HUES48 (cell line): ENCODE measurements at regions not wholly inside any gene's neighbourhood (a gene's known extent, or its start where the extent isn't known, plus 50 kb on each side); places are given as distances from the start of the nearest gene placed in this dataset.
"Not testable (repeated sequence)": the region's sequence is repeated elsewhere in the genome, so short reads cannot be mapped to it uniquely, and the experiment has no call there.

Experiments
- H3K27ac ChIP-seq: one replicate; pipeline ENCODE4 v1.7.0; 2013; ENCODE audit warnings: low read depth, low read length, inconsistent platforms
- H3K27me3 ChIP-seq: 2 replicates; pipeline ENCODE4 v1.6.1; 2013; ENCODE audit warnings: mild to moderate bottlenecking, low read length; ENCODE audit not compliant: control insufficient read depth, insufficient read depth
- H3K36me3 ChIP-seq: 2 replicates; pipeline ENCODE4 v1.6.1; 2013; ENCODE audit warnings: low read length; ENCODE audit not compliant: control insufficient read depth, insufficient read depth
- H3K4me1 ChIP-seq: 2 replicates; pipeline ENCODE4 v1.6.1; 2013; ENCODE audit warnings: mild to moderate bottlenecking, low read length; ENCODE audit not compliant: control insufficient read depth, insufficient read depth
- H3K4me3 ChIP-seq: 2 replicates; pipeline ENCODE4 v1.5.1; 2013; ENCODE audit warnings: mild to moderate bottlenecking, low read depth, low read length
- H3K9ac ChIP-seq: 2 replicates; pipeline ENCODE4 v1.6.1; 2013; ENCODE audit warnings: mild to moderate bottlenecking, low read depth, low read length, moderate library complexity
- H3K9me3 ChIP-seq: 2 replicates; pipeline ENCODE4 v1.6.1; 2013; ENCODE audit warnings: low read length; ENCODE audit not compliant: control insufficient read depth, insufficient read depth

- not testable (repeated sequence) for H3K9ac ChIP-seq, H3K36me3 ChIP-seq, H3K4me1 ChIP-seq, H3K4me3 ChIP-seq, H3K27ac ChIP-seq, H3K27me3 ChIP-seq, H3K9me3 ChIP-seq
Observed at GRCh38 chr21:25531538-25532250, 75.6 kb downstream of the MRPL39 start.

- Histone ChIP-seq H3K9ac (no peak overlapping the region), H3K27ac (no peak overlapping the region), H3K27me3 (no peaks in the 10 kb centered on the region), H3K36me3 (no peaks in the 10 kb centered on the region), H3K9me3 (no peaks in the 10 kb centered on the region), H3K4me3 (no peak overlapping the region), H3K4me1 (no peaks in the 10 kb centered on the region)
Observed at GRCh38 chr21:25528515-25528914, 78.8 kb downstream of the MRPL39 start.

- H3K9ac ChIP-seq, result no peak overlapping the region
- H3K36me3 ChIP-seq, result no peaks in the 10 kb centered on the region
- peaks cover 10% of the 10 kb centered on the region for H3K4me1 ChIP-seq
- no peak overlapping the region for H3K27ac ChIP-seq
- no peaks in the 10 kb centered on the region for H3K9me3 ChIP-seq
- H3K27me3 ChIP-seq, result no peaks in the 10 kb centered on the region
- H3K4me3 ChIP-seq, result no peak overlapping the region
Observed at GRCh38 chr21:25518491-25518911, 88.8 kb downstream of the MRPL39 start.

- H3K9ac ChIP-seq, result no peak overlapping the region
- H3K27ac ChIP-seq, result no peak overlapping the region
- no peak overlapping the region for H3K4me3 ChIP-seq
- H3K27me3 ChIP-seq, result no peaks in the 10 kb centered on the region
- peaks cover 17% of the 10 kb centered on the region for H3K4me1 ChIP-seq
- H3K9me3 ChIP-seq, result no peaks in the 10 kb centered on the region
- H3K36me3 ChIP-seq, result no peaks in the 10 kb centered on the region
Observed at GRCh38 chr21:25515484-25516405, 91.5 kb downstream of the MRPL39 start.

GRCh38 chr21:25513810-25514209 is 93.5 kb downstream of the MRPL39 start:
- no peaks in the 10 kb centered on the region for H3K36me3 ChIP-seq
- no peaks in the 10 kb centered on the region for H3K27me3 ChIP-seq
- no peak overlapping the region for H3K9ac ChIP-seq
- no peak overlapping the region for H3K27ac ChIP-seq
- H3K4me1 ChIP-seq, result peaks cover 15% of the 10 kb centered on the region
- no peaks in the 10 kb centered on the region for H3K9me3 ChIP-seq
- no peak overlapping the region for H3K4me3 ChIP-seq

- Histone ChIP-seq H3K4me1 (0 out of 2 replicates have a peak, but pooled peaks cover 7% of the 10 kb centered on the region), H3K4me3 (no peak overlapping the region), H3K36me3 (no peaks in the 10 kb centered on the region), H3K27me3 (no peaks in the 10 kb centered on the region), H3K27ac (no peak overlapping the region), H3K9ac (no peak overlapping the region), H3K9me3 (no peaks in the 10 kb centered on the region)
Observed at GRCh38 chr21:25512095-25513081, 94.9 kb downstream of the MRPL39 start.

- Histone ChIP-seq H3K9me3 (no peaks in the 10 kb centered on the region), H3K27ac (no peak overlapping the region), H3K9ac (no peak overlapping the region), H3K4me1 (0 out of 2 replicates have a peak, but pooled peaks cover 7% of the 10 kb centered on the region), H3K36me3 (no peaks in the 10 kb centered on the region), H3K27me3 (no peaks in the 10 kb centered on the region), H3K4me3 (no peak overlapping the region)
Observed at GRCh38 chr21:25509862-25510261, 97.4 kb downstream of the MRPL39 start.

GRCh38 chr21:25508364-25508763 is 98.9 kb downstream of the MRPL39 start:
- H3K36me3 ChIP-seq, result no peaks in the 10 kb centered on the region
- 0 out of 2 replicates have a peak, but pooled peaks cover 7% of the 10 kb centered on the region for H3K4me1 ChIP-seq
- H3K27ac ChIP-seq, result no peak overlapping the region
- no peaks in the 10 kb centered on the region for H3K9me3 ChIP-seq
- H3K4me3 ChIP-seq, result no peak overlapping the region
- H3K27me3 ChIP-seq, result no peaks in the 10 kb centered on the region
- H3K9ac ChIP-seq, result no peak overlapping the region

GRCh38 chr21:25507522-25507921 is 99.8 kb downstream of the MRPL39 start:
- Histone ChIP-seq H3K9ac (no peak overlapping the region), H3K4me3 (no peak overlapping the region), H3K27ac (no peak overlapping the region), H3K36me3 (no peaks in the 10 kb centered on the region), H3K27me3 (no peaks in the 10 kb centered on the region), H3K4me1 (0 out of 2 replicates have a peak, but pooled peaks cover 3% of the 10 kb centered on the region), H3K9me3 (no peaks in the 10 kb centered on the region)

GRCh38 chr21:25506887-25507286 is 100.4 kb downstream of the MRPL39 start:
- Histone ChIP-seq H3K36me3 (no peaks in the 10 kb centered on the region), H3K27me3 (no peaks in the 10 kb centered on the region), H3K9me3 (no peaks in the 10 kb centered on the region), H3K27ac (no peak overlapping the region), H3K4me3 (no peak overlapping the region), H3K9ac (no peak overlapping the region), H3K4me1 (no peaks in the 10 kb centered on the region)
